ENCODE measurements at regions not wholly inside any gene's neighbourhood (a gene's known extent, or its start where the extent isn't known, plus 50 kb on each side); places are given as distances from the start of the nearest gene placed in this dataset.

DNA sequence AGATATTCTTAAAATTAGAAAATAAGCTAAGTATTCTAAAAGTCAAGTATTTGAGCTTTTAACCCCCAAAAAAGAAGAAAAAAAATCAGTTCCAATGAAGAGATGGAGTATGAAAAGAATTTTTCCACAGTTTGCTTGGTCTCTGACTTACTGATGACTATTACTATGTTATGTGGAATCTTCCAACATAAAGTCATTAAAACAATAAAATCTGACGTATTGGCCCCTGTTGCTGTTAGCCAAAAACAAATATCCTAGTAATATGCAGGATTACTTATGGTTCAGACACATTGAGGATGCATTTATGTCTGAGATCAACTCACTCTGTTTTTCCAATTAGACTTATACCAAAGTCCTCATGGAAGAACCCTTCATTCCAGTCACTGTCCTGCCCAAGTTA, 517.2 kb upstream of the ADGRL3 start:
- TF ChIP-seq POLR2A (IDR thresholded peaks at IDR 0.05) (no peak), CTCF (IDR thresholded peaks at IDR 0.05) (no peak)

All from testis (tissue), 2 donors.